ENCODE measurements at regions not wholly inside any gene's neighbourhood (a gene's known extent, or its start where the extent isn't known, plus 50 kb on each side); places are given as distances from the start of the nearest gene placed in this dataset.

DNA sequence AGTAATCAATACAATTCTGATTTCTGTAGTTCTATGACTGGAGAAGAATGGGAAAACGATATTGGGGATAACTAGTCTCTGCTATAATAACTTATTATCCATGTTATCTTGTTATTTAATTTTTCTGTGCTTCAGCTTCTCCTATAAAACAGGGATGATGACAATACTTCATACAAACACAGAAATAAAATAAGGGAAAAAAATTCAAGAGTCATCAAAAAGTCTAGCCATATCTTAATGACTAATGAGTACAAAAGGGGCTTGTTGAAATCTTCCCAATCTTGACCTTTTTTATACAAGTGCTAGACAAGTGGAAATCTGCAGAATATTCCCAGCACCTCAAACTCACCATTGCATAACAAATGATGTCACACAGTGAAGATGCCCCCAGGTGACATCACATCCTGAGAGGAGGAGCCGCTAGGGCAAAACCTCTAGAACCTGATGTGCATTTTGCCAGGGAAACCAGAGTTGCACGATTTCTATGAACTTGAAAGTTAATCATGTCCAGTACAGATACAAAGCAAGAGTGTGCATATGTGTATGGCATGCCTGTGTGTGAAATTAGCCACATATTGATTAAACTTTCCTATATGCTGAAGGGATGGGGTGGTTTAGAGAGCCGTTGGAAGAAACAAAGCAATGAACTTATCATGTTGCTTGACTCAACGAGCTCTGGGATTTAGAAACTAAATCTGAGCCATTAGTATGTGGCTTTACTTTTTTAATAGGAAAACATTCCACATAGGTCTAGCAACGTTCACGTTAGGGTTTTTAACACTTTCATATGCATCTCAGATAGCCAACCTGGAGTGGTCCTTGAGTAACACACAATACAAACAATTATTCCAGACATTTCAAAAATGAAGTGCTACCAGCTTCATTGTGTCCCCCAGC is 278.9 kb downstream of the SLC4A3 start:
- DNase-seq: no peak

GRCh38 chr2:219907011-219907365 is 279.6 kb downstream of the SLC4A3 start:
- DNase-seq: no peak

GRCh38 chr2:219908538-219908937 is 281.1 kb downstream of the SLC4A3 start:
- DNase-seq: no peak

- no peak for DNase-seq
Measured at GRCh38 chr2:219911541-219911940, 284.1 kb downstream of the SLC4A3 start.

GRCh38 chr2:219912491-219912921 is 285.1 kb downstream of the SLC4A3 start:
- DNase-seq: no peak

GRCh38 chr2:219914577-219914976 is 287.1 kb downstream of the SLC4A3 start:
- DNase-seq: no peak

DNA sequence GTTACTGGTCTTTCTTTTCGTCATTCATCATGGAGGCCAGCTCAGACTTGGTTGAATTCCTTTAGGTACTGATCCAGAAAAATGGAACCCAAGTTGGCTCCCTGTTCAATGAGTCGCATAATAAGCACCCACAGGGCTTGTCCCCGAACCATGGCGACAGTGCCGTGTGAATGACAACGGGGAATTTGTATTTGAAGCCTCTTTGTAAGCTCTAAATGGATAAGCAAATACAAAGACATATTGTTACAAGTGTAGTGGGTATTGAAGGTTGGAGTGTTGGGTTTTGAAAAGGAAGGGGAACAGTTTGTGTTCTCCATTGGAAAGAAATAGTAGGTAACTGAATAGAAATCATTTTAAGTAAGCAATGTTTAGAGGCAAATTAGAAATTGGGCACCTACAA is 288.9 kb downstream of the SLC4A3 start:
- no peak for DNase-seq

GRCh38 chr2:219916726-219917440 is 289.5 kb downstream of the SLC4A3 start:
- no peak for DNase-seq

GRCh38 chr2:219918254-219918653 is 290.8 kb downstream of the SLC4A3 start:
- DNase-seq: no peak

DNA sequence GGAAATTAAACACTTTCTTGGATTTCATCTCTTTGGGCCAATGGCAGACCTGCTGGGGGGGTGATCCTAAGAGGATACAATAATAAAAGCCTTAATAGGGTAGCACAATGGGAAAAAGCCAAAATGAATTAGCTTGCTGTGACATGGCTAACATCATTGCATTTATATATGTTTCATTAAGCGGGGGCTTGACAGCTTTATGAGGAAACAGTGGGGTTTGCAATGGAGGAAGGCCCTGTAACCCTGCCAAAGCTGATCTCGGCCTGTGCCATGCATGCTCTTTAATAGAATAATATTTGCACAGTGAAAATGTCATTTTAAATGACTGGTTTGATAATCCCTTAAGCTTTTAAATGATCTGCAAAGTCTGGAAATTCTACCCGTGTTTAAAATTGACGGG is 291.5 kb downstream of the SLC4A3 start:
- no peak for DNase-seq

- no peak for DNase-seq
Measured at GRCh38 chr2:219919506-219919905, 292.1 kb downstream of the SLC4A3 start.

DNA sequence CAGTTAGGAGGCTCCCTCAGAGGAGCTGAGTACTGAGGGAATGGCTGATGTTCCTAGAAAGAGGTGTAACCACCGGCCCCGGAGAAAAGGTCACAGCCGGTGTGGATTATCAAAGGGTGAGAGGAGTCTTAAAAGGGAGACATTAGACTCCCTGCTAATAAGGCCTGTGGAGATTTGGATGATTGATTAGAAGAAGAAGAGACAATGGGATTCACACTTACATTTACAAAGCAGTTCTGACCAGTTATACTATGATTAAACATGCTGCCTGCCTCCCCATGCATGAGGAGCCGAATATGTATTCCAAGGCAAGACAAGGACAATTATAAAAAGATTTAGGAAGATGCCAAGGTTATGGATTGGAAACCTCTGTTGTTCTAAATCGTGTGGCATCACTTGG is 302.4 kb downstream of the SLC4A3 start:
- no peak for DNase-seq

- DNase-seq: no peak
Measured at GRCh38 chr2:219939647-219940046, 312.2 kb downstream of the SLC4A3 start.

GRCh38 chr2:219944866-219945265 is 317.4 kb downstream of the SLC4A3 start:
- DNase-seq: no peak

DNA sequence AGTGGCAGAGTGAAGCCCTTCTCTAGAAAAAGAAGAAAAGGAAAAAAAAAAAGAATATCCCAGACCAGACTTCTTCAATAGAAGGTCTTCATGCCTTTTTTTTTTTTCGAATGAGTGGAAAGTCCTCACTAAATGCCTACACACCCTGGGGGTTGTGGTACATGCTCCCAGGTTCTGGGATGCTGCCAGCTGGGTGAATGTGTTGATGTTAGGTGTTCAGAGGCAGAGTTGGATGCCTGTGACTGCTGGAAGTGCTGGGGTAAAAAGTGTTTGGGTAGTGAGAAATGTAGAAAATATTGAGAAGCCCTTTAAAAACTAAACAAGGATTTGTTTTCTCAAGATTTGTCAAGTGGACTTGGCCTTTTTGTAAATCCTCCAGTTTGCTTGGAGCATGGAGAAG is 318.6 kb downstream of the SLC4A3 start:
- DNase-seq: no peak

DNA sequence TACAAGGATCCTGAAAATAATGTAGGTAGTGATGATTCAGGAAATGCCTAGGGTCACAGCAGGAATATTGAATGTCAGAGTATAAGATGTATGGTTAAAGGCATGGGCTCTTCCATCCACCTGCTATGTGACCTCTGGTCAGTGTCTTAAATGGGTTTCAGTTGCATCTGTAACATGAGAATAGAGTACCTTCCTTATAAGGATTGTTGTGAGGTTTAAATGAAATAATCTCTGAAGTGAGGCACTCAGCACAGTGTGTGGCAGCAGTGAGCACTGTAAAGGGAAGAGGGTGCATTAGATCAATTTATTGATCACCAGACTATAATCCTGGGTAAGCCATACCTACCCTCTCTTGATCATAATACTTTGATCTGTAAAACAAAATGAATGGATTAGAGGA is 319.1 kb downstream of the SLC4A3 start:
- DNase-seq: no peak

DNA sequence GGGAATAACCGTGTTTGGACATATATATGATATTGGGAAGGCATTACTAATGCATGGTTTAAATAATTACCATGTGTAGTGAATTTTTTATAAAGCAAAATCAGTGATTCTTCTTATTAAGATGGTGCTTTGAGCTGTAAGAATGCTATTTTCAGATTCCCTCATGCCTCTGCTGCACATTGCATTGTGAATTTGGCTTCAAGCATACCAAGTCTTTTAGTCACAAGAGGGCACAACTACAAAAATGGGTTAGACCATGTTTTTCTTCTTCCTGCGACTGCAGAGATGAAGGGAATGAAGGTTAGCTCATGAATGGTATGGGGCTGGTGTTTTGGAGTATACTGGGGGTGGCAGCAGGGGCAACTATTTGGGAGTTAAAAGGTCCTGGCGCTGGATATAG is 320.1 kb downstream of the SLC4A3 start:
- DNase-seq: no peak

DNA sequence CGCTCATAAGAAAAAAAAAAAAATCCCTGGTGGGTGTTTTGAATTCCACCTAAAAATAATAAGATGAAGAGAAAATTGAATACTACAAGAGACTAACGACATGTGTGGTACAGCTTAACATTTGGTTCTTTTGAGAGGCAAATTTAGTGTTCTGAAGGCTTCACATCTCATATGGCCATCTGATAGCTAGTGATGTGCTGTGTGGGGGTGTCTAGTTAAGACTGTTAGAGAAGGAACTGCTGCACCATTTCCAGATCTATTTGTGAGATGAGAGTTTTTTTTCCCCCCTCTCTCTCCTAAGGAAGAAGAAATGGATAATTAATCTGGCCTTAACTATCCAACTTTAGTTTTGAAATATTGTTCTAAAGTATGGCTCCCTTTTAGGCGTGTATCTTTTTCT is 321.6 kb downstream of the SLC4A3 start:
- DNase-seq: no peak

DNA sequence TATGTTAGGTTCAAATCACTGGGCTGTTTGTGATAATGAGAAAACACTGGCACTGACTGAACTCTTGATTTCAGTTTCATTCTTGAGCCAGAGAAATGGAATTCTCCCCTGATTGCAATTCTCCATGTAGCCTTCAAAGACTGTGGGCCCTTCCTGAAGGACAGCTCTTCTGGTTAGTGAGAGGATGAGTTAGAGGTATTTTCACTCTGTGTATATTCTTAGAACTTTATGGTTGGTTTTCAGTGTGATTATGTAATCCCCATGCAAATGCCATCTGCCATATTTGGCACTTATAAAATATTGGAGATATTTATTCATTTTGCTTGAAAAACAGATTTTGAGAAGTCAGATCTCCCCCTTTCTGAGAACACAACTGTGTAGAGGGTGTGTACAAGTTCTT is 323.7 kb downstream of the SLC4A3 start:
- no peak for DNase-seq

- DNase-seq: no peak
Measured at GRCh38 chr2:219954331-219954730, 326.9 kb downstream of the SLC4A3 start.

DNA sequence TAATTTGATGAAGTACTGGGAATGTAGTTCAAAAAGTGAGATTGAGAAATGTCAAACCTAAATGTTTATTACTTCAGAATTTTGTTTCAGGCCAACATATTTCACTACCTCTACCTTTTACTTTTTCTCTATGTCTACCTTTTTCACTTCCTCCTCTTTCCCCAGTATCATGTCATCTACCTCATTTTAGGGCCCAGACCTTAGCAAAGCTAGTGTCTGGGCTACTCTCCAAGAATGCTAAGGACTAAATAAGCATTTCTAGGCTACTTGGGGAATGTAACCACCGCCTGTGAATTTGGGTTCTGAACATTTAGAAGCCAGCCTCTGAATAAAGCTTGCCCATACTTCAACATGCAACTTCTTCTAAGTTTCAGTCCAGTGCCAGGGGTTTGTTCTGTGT is 330.4 kb downstream of the SLC4A3 start:
- no peak for DNase-seq

DNA sequence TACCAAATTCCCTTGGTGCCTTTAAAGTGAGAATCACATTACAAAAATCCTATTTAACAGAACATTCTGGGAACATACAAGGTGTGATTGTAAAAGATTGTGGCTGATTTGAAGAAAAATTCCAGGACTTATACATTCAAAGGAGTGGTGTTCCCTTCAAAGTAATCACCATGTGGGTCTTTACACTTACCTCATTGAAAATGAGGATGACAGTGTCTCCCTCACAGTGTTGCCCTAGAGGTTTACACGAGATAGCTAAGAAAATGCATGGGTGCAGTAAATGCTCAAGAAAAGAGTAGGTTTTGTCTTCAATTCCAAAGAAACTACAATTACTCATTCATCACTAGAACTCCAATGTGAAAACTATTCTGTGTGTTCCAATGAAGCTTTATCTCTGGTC is 331.5 kb downstream of the SLC4A3 start:
- no peak for DNase-seq

GRCh38 chr2:219959471-219959870 is 332.0 kb downstream of the SLC4A3 start:
- no peak for DNase-seq

- DNase-seq: no peak
Measured at GRCh38 chr2:219961947-219962498, 334.6 kb downstream of the SLC4A3 start.

All from activated naive CD4-positive, alpha-beta T cell treated with Interleukin-2 at 50 U/mL for 16 hours (primary cell).